Fibroblast of skin of left biceps (primary cell): ENCODE measurements at regions not wholly inside any gene's neighbourhood (a gene's known extent, or its start where the extent isn't known, plus 50 kb on each side); places are given as distances from the start of the nearest gene placed in this dataset.
"Not testable (repeated sequence)": the region's sequence is repeated elsewhere in the genome, so short reads cannot be mapped to it uniquely, and the experiment has no call there.

ENCODE experiments used
- DNase-seq, 2 experiments: peaks; one replicate each; pipeline ENCODE4 v3.0.0-alpha.2; 2013; ENCODE audit warnings: low read depth in 2 of 2

DNA sequence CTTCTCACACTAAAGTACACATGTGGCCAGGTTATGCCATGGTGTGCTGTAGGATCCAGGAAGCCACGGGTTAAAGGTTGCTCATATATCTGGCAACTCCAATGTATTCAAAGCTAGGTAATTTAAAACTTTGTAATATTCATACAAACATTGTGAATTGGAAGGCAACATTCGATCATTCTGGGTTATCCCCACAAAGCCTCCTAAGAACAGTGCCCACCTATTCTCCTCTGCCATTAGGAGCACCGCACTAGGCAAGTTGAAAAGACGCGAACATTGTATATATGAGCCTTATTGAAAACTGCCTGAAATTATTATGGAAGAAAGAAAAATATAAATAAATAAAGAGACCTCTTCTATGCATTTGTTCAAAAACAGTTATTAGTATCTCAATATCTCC lies 228.2 kb downstream of the IGSF11 start:
- DNase-seq = no peak

DNA sequence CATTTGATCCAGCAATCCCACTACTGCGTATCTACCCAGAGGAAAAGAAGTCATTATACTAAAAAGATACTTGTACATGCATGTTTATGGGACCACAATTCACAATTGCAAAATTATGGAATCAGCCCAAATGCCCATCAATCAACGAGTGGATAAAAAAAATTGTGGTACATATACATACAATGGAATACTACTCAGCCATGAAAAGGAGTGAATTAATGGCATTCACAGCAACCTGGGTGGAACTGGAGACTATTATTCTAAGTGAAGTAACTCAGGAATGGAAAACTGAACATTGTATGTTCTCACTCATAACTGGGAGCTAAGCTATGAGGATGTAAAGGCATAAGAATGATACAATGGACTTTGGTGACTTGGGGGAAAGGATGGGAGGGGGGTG lies 227.3 kb downstream of the IGSF11 start:
- DNase-seq = not testable (repeated sequence)

- DNase-seq = no peak
These were observed 225.9 kb downstream of the IGSF11 start for GRCh38 chr3:118808723-118809122.

DNA sequence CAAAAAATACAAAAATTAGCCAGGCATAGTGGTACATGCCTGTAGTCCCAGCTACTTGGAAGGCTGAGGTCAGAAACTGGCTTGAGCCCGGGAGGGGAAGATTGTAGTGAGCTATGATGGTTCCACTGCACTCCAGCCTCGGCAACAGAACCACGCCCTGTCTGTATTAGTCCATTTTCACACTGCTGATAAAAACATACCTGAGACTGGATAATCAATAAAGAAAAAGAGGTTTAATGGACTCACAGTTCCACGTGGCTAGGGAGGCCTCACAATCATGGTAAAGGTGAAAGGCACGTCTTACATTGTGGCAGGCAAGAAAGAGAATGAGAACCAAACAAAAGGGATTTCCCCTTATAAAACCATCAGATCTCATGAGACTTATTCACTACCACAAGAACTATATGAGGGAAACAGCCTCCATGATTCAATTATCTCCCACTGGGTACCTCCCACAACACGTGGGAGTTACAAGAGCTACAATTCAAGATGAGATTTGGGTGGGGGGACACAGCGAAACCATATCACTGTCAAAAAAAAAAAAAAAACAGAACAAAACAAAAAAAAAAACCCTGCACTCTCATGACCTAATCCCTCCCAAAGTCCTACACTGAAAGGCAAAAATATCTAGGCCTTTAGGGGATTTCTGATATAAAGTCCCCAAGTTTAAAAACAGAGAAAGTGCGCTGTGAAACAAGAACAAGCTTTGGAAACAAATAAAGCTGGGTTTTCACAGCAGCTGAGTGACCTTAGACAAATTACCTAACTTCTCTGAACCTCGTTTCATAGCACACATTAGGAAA lies 224.7 kb downstream of the IGSF11 start:
- no peak for DNase-seq

GRCh38 chr3:118810499-118811035 lies 224.1 kb downstream of the IGSF11 start:
- DNase-seq = no peak

DNA sequence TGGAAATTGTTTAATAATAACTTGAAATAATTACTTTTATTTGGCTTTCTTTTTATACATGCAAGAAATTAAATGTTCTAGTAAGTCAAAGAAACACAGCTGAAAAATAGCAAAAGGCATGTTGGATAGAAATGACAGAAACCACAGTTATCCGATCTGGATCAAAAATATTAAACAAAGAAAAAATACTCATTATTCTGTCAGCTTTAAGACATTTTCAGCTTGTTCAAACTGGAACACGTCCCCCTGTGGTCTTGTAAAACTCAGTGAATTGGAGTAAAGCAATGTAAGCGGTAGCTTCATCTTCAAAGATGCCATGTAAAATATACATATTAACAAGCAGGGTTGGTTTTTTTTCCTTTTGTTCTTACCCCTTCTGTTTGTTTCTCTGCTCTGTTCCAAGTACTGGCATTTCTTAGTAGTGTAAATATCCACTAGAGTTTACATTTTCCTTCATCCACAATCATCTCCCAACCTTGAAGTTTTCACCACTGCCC lies 223.4 kb downstream of the IGSF11 start:
- DNase-seq = no peak

DNA sequence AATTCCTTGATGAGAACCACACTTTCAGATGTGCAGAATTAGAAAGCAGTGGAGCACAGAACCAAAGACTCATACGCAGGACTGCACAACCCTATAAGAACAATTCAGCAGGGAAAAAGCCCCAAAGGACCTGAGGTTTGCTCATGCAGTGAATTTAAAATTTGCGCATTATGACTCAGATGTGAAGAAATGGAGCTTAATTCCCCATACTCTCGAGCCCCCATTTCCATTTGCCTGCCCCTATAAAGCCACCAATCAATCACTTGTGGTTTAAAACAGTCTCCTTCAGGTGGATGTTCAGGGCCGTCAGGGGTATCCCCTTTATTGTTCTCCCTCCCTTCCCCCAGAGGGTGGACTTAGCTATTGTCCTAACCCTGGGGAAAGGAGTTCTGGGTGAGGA lies 221.2 kb downstream of the IGSF11 start:
- DNase-seq = no peak

GRCh38 chr3:118817748-118818165 lies 216.9 kb downstream of the IGSF11 start:
- DNase-seq = peak in 1 of 2 experiments; percentile 12

DNA sequence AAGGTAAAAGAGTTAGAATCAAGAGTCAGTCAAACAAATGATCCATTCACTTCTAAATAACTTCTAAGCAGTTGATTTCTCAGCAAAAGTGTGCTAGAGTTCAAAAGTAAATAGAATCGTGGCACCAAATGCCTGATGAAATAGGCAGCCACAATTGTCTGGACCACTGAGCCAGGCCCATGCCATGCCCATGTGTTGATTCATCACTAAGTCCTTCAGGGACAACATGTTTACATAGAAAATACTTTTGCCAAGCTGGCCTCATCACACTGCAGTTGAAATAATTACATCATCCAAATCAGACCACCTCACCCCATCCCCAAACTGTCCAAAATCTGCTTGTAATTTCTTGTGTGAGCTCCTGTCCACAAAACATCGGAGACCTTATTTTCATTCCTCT lies 216.3 kb downstream of the IGSF11 start:
- peak in 1 of 2 experiments; percentile 7 for DNase-seq

- DNase-seq = no peak
These were observed 211.0 kb downstream of the IGSF11 start for GRCh38 chr3:118823626-118824025.

DNA sequence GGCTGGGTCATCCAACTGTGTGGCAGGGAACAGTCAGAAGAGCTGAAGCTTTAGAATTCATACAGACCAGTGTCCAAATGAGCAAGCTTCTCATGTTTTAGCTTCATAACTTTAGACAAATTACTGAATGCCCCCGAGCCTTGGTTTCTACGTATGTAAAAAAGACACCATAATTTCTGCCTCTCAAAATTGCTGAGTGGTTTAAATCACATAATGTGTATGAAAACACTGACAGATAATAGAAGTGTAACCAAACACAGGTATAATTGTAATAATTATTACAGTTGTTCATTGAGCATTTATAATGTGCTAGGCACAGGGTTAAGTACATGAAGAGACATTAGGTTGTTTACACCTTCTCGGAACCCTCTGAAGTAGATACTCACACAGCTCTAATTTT lies 207.2 kb downstream of the IGSF11 start:
- DNase-seq = no peak

GRCh38 chr3:118828351-118828750 lies 206.3 kb downstream of the IGSF11 start:
- DNase-seq = no peak

- no peak for DNase-seq
These were observed 201.6 kb downstream of the IGSF11 start for GRCh38 chr3:118833075-118833474.

DNA sequence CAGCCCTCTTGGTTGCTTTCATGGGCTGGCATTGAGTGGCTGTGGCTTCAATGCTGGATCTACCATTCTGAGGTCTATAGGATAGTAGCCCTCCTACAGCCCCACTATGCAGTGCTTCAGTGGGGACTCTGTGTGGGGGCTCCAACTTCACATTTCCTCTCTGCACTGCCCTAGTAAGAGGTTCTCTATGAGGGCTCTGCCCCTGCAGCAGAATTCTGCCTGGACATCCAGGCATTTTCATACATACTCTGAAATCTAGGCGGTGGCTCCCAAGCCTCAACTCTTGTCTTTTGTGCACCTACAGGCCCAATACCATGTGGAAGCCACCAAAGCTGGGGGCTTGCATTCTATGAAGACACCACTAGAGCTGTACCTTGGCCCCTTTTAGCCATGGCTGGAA lies 195.8 kb downstream of the IGSF11 start:
- no peak for DNase-seq

DNA sequence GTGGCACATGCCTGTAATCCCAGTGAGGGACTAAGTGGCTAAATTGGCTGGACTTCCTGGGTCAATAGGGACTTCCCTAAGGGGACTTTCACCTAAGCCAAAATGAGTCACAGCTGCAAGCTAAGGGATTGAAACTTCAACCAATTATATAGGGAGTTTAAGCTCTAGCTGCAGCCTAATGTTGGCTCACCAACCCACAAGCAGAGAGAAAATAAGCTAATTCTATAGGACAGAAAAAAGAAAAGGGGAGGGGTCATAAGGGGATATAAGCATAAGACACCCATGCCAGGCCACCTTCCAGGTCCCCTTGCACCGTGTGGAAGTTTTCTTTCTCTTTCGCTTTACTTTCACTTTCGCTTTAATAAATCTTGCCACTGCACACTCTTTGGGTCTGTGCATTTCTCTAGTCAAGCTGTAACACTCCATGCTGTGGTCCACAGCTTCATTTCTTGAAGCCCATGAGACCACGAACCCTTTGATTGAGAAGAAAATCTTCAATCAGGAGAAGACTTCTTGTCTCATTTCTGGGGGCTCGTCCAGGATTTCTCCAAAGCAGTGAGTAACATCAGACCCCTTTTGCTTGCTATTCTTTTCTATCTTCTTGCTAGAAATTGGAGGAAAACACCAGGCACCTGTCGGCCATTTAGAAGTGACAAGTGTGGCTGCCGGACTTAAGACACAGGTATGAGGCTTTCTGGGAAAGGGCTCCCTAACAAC lies 192.3 kb downstream of the IGSF11 start:
- DNase-seq = no peak

GRCh38 chr3:118846176-118846575 lies 188.5 kb downstream of the IGSF11 start:
- DNase-seq = no peak
